ENCODE measurements at regions not wholly inside any gene's neighbourhood (a gene's known extent, or its start where the extent isn't known, plus 50 kb on each side); places are given as distances from the start of the nearest gene placed in this dataset.
A peak's percentile ranks its signal among the peaks of the same experiment; 100 is the strongest.

DNA sequence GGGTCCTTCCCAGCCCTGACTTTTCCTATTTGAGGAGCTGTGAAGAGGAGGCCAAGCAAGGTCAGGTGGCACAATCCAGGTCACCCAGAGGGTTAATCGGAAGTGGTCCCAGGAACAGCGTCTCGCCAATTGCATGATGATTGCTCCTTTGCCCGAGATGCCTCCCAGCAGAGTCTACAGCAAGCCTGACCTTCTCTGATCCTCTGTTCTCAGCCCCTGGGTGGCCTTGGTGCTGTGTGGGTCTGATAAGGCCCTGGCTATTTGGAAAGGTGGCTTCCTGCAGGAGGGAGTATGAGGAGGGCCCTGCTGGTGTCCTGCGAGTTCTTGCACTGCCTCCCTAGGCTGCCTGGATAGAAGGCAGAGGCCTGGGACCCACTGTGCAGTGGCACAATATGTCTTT is 116.2 kb downstream of the FOXD2 start:
- DNase-seq: peak in 1 of 56 donors; percentile 6

DNA sequence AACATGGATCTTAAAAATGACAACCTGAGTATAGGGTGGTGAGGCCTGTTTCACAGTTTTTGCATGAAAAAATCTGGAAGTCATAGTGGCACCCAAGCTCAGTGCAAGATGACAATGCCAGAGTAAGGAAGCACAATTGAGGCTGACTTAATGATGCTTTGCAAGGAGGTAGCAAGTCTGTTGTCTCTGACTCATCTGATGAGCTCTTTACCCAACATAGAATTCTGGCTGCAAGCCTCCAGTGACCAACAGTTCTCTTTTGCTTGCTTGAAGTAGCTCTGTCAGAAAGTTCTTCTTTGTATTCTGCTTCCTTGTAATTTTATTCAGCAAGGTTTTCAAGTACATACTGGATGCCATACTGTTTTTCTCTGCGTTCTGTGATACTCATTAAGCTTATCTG is 117.1 kb downstream of the FOXD2 start:
- DNase-seq: no peak

GRCh38 chr1:47555306-47555705 is 117.5 kb downstream of the FOXD2 start:
- DNase-seq: no peak

DNA sequence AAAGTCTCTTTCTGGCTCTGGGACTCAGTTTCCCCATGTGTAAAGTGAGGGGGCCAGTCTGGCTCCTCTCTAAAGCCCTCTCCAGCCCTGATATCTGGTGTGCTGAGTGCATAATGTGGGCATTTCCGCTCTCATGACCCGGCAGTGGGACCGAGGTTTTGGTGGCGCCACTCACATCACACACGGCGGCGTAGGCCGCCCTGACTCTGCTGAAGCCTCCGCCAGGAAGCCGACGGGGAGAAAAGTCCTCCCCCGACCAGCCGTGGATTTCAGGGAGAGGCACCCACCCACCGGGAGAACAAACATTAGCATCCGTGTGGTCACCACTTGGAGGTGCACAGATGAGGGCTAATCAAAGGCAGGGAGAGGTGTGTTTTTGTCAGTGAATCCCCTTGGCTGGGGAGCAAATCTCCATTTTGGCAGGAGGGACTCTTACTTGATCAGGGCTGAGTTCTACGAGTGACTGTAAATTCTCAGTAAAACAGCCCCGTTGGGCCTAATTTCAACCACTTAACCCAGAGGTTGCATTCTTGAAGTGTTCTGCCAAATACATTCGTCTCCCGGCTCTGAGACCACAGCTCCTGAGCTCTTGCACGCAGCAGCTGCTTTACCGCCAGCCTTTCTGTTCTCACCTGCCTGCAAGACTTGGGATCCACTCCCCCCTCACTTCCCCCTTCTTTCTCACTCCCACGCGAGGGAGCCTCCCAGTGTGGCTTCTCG is 118.2 kb downstream of the FOXD2 start:
- no peak for DNase-seq

DNA sequence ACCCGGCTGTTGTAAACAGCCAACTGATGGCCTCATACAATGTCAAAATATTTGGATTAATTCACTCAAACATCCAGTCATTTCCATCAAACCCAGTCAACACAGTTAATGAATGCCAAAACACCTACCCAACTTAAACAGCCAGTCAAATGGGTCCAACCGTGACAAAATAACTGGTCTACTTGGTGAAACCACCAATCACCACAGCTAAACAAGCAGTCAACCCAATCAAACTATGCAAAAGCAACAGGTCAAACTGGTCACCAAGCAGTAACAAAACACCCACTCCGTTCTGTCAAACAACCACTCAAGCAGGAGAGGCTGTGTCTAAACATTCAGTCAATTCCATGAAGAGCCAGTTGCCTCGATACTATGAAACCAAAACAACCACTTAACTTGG is 119.2 kb downstream of the FOXD2 start:
- DNase-seq: no peak

DNA sequence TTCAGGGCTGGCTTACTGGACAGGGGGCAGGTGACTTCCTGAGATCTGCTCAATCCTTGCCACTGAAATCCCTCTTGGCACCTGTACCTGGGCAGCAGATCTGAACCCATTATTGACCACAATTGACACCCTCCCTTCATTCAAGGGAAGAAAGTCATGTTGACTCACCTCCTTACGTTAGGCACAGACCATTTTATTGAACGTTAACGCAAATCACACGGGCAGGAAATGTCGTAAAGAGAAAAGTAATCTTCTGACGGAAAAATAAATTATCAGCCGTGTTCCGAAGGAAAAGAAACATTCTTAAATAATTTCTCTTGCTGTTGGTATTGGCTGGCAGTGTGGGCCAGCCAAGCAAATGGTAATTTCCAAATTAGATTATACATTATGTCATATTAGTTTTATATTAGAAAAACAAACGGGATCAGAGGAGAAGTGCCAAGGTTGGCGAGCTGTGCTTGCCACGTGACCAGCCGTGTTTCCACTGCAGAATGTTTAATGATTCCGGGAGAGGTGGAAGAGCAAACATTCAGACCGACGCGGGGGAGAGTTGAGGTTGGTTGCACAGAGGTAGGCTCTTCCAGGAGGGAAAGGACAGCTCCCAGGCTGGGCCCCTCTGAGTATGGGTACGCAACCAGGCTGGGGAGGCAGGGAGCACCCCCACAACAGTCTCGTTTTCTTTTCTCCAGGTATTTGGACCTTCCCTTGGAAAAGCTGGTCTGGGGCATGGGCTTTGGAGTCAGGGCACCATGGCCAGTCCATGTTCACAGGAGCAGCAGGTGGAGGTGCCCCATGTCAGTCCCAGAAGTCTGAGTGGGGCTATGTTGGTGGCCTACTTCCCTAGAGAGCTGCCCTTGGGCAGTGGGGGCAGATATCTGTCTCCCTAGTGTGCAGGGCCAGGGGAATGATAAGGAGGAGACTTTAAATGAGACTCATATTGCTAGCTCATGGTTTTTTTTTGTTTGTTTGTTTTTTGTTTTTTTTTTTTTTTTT is 121.1 kb downstream of the FOXD2 start:
- DNase-seq: no peak

- no peak for DNase-seq
Measured at GRCh38 chr1:47559944-47560695, 122.3 kb downstream of the FOXD2 start.

DNA sequence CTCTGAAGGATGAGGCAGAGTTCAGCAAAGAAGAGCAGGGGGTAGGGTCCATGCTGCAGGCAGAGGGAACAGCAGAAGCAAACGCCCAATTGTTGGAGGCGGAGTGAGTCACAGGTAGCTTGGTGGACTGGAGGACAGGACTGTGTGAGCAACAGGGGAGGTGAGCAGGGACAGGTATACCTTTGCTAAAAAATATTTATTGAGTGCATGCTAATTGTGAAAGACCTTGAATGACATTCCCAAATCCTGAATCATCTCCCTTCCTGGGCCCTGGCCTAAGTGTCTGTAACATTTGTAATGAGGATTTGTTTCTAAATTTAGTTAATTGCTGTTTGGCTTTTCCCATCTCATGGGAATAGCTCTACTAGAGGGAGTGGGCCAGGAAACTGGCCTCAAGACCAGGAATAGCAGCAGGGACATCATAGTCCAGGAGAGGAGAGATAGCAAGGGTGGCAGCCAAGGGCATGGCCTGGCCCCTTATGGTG is 123.7 kb downstream of the FOXD2 start:
- DNase-seq: no peak

GRCh38 chr1:47562147-47562546 is 124.3 kb downstream of the FOXD2 start:
- no peak for DNase-seq

- DNase-seq: no peak
Measured at GRCh38 chr1:47562799-47563198, 125.0 kb downstream of the FOXD2 start.

DNA sequence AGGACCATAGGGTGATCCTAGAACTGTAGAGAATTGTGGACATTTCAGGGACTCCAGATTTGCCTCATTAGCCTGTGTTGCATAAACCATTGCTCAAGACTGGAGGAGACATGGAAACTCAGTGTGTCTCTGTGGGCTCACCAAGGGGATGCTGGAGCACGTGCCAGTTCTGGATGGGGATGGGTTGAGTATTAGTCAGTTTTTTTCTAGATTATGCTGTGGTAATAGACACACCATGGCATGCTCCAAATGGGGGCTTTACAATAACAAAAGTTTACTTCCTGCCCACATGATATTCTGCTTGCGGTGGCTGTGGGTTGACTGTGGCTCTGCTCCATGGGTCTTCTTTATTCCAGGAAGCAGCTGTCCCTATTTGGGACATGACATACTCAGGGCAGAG is 125.4 kb downstream of the FOXD2 start:
- DNase-seq: no peak

- DNase-seq: no peak
Measured at GRCh38 chr1:47564570-47564969, 126.7 kb downstream of the FOXD2 start.

- no peak for DNase-seq
Measured at GRCh38 chr1:47565092-47565491, 127.2 kb downstream of the FOXD2 start.

DNA sequence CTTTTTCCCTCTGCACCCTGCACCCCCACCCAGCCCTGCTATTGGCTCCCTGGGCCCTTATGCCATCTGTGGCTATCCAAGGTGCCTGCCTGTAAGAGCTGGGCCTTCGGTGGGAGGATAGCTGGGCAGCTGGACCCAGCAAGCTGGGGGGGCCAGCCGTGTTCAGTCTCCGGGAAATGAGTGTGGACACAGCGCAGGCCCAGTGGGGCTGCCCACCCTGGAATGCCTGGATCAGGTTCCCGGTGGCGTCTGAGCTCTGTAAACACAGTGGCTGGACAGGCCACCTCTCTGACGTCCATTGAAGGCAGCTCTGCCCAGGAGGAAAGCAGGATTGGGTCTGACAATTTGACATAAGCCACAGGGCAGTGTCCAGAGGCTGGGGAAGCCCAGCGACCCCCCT is 127.8 kb downstream of the FOXD2 start:
- DNase-seq: no peak

GRCh38 chr1:47568763-47569162 is 130.9 kb downstream of the FOXD2 start:
- DNase-seq: peak in 35 of 56 donors; percentile 3 to 75 (median 32)

- DNase-seq: no peak
Measured at GRCh38 chr1:47569261-47569660, 131.4 kb downstream of the FOXD2 start.

- no peak for DNase-seq
Measured at GRCh38 chr1:47569681-47570470, 132.0 kb downstream of the FOXD2 start.

GRCh38 chr1:47571161-47571560 is 133.3 kb downstream of the FOXD2 start:
- no peak for DNase-seq

DNA sequence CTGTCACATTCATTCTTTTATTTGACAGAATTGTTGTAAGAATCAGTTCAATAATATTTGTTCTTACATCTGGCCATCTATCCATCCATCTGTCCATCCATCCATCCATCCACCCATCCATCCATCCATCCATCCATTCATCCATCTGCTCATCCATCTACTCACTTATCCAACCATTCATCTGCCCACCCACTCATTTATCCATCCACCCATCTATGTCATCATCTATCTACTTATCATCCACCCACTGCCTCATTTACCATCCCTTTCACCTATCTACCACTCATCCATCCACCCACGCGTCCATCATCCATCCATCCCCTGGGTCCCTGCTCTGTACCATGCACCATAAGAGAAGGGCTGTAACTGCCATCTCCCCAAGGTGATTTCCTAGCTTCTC is 134.1 kb downstream of the FOXD2 start:
- no peak for DNase-seq

DNA sequence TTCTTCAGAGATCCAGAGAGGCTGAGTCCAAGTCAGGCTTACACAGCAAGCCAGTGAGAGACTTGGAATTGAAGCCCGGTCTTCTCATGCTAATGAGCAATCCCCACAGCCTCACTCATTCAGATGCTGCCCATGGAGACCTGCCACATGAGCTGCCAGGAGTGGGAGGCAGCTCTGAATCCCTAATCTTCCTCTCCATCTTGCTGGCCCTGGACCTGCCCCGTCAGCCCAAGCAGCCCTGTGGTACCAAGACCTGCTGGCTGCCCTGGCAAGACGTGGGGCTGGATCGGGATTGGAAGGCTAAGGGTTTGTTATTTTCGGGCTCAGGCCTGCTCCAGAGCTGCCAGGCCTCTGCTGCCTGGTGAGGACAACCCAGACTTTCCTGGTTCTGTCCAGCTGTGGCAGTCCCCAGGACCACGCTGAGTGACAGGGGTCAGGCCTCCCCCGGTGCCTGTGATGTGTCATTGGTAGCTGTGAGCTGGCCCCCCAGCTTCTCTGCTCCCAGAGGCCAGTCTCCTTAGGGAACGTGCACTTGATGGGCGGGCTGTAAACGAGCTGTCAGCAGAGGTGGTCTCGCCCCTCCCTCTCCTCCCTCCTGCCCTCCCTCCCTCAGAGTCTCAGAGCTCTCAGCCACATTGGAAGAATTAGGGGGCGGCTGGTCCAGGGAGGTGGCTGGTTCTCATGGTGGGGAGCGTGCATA is 135.0 kb downstream of the FOXD2 start:
- DNase-seq: peak in 47 of 56 donors; percentile 8 to 88 (median 56)

All from amygdala (tissue), 56 donors.